SK-N-SH (cell line): ENCODE measurements at regions not wholly inside any gene's neighbourhood (a gene's known extent, or its start where the extent isn't known, plus 50 kb on each side); places are given as distances from the start of the nearest gene placed in this dataset.

Source experiments
- CTCF ChIA-PET: fragments of 300-600, 350-600 bp; formaldehyde crosslinking; extraction: SDS; loops from one replicate; lab custom pipeline; 2021; lab: Yijun Ruan, JAX
- POLR2A ChIA-PET: fragments of 350-600 bp; sonication (Branson Sonifier 250); formaldehyde crosslinking; extraction: SDS; loops from one replicate; lab custom pipeline; 2020; ENCODE audit warnings: antibody characterized with exemption, inconsistent platforms; lab: Yijun Ruan, JAX
- DNase-seq: peaks from one replicate; pipeline ENCODE4 v3.0.0; 2012
- H2AFZ ChIP-seq: fragments of 200-600 bp; sonication (generic); 2 replicates; pipeline ENCODE4 v1.8.1; 2016; ENCODE audit warnings: antibody characterized with exemption, mild to moderate bottlenecking, low read depth
- H3F3A ChIP-seq: fragments of 200-600 bp; sonication (generic); replicated peaks from 2 replicates; pipeline ENCODE3; 2016; ENCODE audit warnings: antibody characterized with exemption, mild to moderate bottlenecking; ENCODE audit not compliant: insufficient read depth
- H3K27ac ChIP-seq, 2 experiments: fragments of 200-500 bp in 1 of 2; fragments of 200-600 bp in 1 of 2; sonication (Bioruptor generic) in 1 of 2; sonication (generic), shearing (Covaris generic) in 1 of 2; 2 replicates each; pipeline versions ENCODE4 v1.5.1 to v1.6.1; 2014 to 2016; ENCODE audit warnings: low read depth in 2 of 2, inconsistent platforms in 1 of 2, low read length in 1 of 2, mild to moderate bottlenecking in 1 of 2, mixed read lengths in 1 of 2
- H3K27me3 ChIP-seq: fragments of 200-600 bp; sonication (generic), shearing (Covaris generic); 2 replicates; pipeline ENCODE4 v1.6.1; 2016; ENCODE audit warnings: mixed run types; ENCODE audit not compliant: insufficient read depth
- H3K36me3 ChIP-seq, 2 experiments: fragments of 200-500 bp in 1 of 2; fragments of 200-600 bp in 1 of 2; sonication (Bioruptor generic) in 1 of 2; sonication (generic) in 1 of 2; replicated peaks in 1 of 2; 2 replicates each; pipeline versions ENCODE3 to v1.5.1; 2014 to 2016; ENCODE audit warnings: low read length in 1 of 2, mild to moderate bottlenecking in 1 of 2; ENCODE audit not compliant: insufficient read depth in 2 of 2, control insufficient read depth in 1 of 2
- H3K4me1 ChIP-seq, 2 experiments: fragments of 200-500 bp in 1 of 2; fragments of 200-600 bp in 1 of 2; sonication (Bioruptor generic) in 1 of 2; sonication (generic), shearing (Covaris generic) in 1 of 2; 2 replicates each; pipeline versions ENCODE4 v1.5.1 to v1.6.1; 2014 to 2016; ENCODE audit warnings: low read depth in 1 of 2, low read length in 1 of 2, mixed run types in 1 of 2; ENCODE audit not compliant: insufficient read depth in 2 of 2, control insufficient read depth in 1 of 2
- H3K4me2 ChIP-seq: fragments of 200-600 bp; sonication (generic), shearing (Covaris generic); 2 replicates; pipeline ENCODE4 v1.6.1; 2017; ENCODE audit warnings: mixed run types
- H3K4me3 ChIP-seq, 2 experiments: fragments of 200-500 bp in 1 of 2; fragments of 200-600 bp in 1 of 2; sonication (Bioruptor generic) in 1 of 2; sonication (generic), shearing (Covaris generic) in 1 of 2; 2 replicates each; pipeline versions ENCODE4 v1.5.1 to v1.8.1; 2014 to 2016; ENCODE audit warnings: low read depth in 2 of 2, inconsistent platforms in 1 of 2, low read length in 1 of 2, mild to moderate bottlenecking in 1 of 2, mixed read lengths in 1 of 2, moderate library complexity in 1 of 2
- H3K79me2 ChIP-seq: fragments of 200-600 bp; sonication (generic); 2 replicates; pipeline ENCODE4 v1.8.1; 2017; ENCODE audit warnings: mild to moderate bottlenecking; ENCODE audit not compliant: insufficient read depth
- H3K9ac ChIP-seq: fragments of 200-600 bp; sonication (generic); 2 replicates; pipeline ENCODE4 v1.6.1; 2017; ENCODE audit warnings: mixed run types
- H3K9me2 ChIP-seq: fragments of 200-600 bp; sonication (generic); 2 replicates; pipeline ENCODE4 v1.6.1; 2017; ENCODE audit warnings: mixed run types
- H3K9me3 ChIP-seq: fragments of 200-600 bp; sonication (generic); 2 replicates; pipeline ENCODE4 v1.6.1; 2017; ENCODE audit warnings: mixed run types, mild to moderate bottlenecking, moderate library complexity
- H4K20me1 ChIP-seq: fragments of 200-600 bp; sonication (generic); 2 replicates; pipeline ENCODE4 v1.6.1; 2017; ENCODE audit warnings: mild to moderate bottlenecking, mixed run types; ENCODE audit not compliant: insufficient read depth
- CHD2 ChIP-seq: fragments of 150-350 bp; IDR thresholded peaks from 2 replicates; pipeline ENCODE4 v1.6.1; 2018; ENCODE audit warnings: low read length; ENCODE audit not compliant: partially characterized antibody
- CTCF ChIP-seq: fragments of 200-600 bp; sonication (generic); IDR thresholded peaks from 2 replicates; pipeline ENCODE4 v1.6.1; 2017; ENCODE audit warnings: antibody characterized with exemption, mild to moderate bottlenecking, moderate library complexity
- ELF1 ChIP-seq: IDR thresholded peaks from 2 replicates; pipeline ENCODE4 v1.4.0; 2012
- GABPA ChIP-seq: IDR thresholded peaks from 2 replicates; pipeline ENCODE4 v1.4.0; 2012; ENCODE audit warnings: low read depth, mild to moderate bottlenecking
- MEF2A ChIP-seq: IDR thresholded peaks from 2 replicates; pipeline ENCODE4 v1.4.0; 2012; ENCODE audit warnings: low read depth, borderline replicate concordance
- NFIC ChIP-seq: IDR thresholded peaks from 2 replicates; pipeline ENCODE4 v1.4.0; 2012; ENCODE audit warnings: borderline replicate concordance
- NRF1 ChIP-seq: IDR thresholded peaks from 2 replicates; pipeline ENCODE4 v1.6.1; 2012; ENCODE audit warnings: low read depth, mild to moderate bottlenecking, low read length
- POLR2AphosphoS5 ChIP-seq: IDR thresholded peaks from 2 replicates; pipeline ENCODE4 v1.6.1; 2012; ENCODE audit warnings: low read depth, low read length
- RAD21 ChIP-seq: IDR thresholded peaks from 2 replicates; pipeline ENCODE4 v1.6.1; 2012; ENCODE audit warnings: mild to moderate bottlenecking, low read length
- REST ChIP-seq: IDR thresholded peaks from 2 replicates; pipeline ENCODE4 v1.6.1; 2012; ENCODE audit warnings: mild to moderate bottlenecking, low read depth, low read length, moderate library complexity
- SMC3 ChIP-seq: IDR thresholded peaks from 2 replicates; pipeline ENCODE4 v1.6.1; 2012; ENCODE audit warnings: low read depth, low read length, improper control_type of control experiment
- YY1 ChIP-seq: IDR thresholded peaks from 2 replicates; pipeline ENCODE4 v1.4.0; 2012; ENCODE audit warnings: low read depth, mild to moderate bottlenecking
- WGBS: methylation state at CpG from one replicate; pipeline ENCODE4 v1.1.6; 2017; ENCODE audit warnings: low lambda C conversion rate; 5-methylcytosine and 5-hydroxymethylcytosine counted together
- TF ChIP-seq, protein P1 (sequence below): IDR thresholded peaks from 2 replicates; pipeline ENCODE4 v1.4.0; 2012; ENCODE audit warnings: low read depth, borderline replicate concordance
- TF ChIP-seq, protein P2 (sequence below): fragments of 150-350 bp; IDR thresholded peaks from 2 replicates; pipeline ENCODE4 v1.6.1; 2017; ENCODE audit warnings: antibody characterized with exemption, low read length, low read depth, borderline replicate concordance

DNA sequence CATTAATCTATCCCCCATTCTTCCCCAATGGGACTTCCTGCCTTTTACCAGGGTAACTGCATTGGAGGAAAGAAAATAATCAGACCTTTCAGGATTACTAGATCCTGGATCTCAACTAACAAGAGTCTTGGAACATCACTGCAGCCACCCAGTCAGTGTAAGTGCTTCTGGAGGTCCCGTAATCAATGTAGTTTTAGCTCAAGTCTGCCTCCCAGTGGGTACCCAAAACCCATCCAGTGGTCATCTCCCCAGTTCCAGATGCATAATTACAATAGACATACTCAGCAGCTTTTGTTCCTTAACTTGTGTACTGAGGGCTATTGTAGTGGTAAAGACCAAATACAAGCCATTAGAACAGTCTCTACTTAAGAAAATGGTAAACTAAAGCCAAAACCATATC lies 319.1 kb downstream of the GPATCH2 start:
- Histone ChIP-seq H3K9me3 (no peaks in the 10 kb centered on the region), H3K9ac (no peak overlapping the region), H4K20me1 (no peaks in the 10 kb centered on the region), H3K36me3 (no peaks in the 10 kb centered on the region), H3K4me1 (no peaks in the 10 kb centered on the region), H3K27ac (no peak overlapping the region), H2AFZ (no peak overlapping the region), H3K4me3 (no peak overlapping the region), H3K9me2 (no peaks in the 10 kb centered on the region), H3K4me2 (no peak overlapping the region), H3F3A (no peaks in the 10 kb centered on the region), H3K79me2 (no peaks in the 10 kb centered on the region), H3K27me3 (no peaks in the 10 kb centered on the region)
- peak; percentile 9 for DNase-seq
- TF ChIP-seq, protein P1, sequence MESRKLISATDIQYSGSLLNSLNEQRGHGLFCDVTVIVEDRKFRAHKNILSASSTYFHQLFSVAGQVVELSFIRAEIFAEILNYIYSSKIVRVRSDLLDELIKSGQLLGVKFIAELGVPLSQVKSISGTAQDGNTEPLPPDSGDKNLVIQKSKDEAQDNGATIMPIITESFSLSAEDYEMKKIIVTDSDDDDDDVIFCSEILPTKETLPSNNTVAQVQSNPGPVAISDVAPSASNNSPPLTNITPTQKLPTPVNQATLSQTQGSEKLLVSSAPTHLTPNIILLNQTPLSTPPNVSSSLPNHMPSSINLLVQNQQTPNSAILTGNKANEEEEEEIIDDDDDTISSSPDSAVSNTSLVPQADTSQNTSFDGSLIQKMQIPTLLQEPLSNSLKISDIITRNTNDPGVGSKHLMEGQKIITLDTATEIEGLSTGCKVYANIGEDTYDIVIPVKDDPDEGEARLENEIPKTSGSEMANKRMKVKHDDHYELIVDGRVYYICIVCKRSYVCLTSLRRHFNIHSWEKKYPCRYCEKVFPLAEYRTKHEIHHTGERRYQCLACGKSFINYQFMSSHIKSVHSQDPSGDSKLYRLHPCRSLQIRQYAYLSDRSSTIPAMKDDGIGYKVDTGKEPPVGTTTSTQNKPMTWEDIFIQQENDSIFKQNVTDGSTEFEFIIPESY = no peak
- TF ChIP-seq RAD21 = peak; percentile 61
- TF ChIP-seq, protein P2, sequence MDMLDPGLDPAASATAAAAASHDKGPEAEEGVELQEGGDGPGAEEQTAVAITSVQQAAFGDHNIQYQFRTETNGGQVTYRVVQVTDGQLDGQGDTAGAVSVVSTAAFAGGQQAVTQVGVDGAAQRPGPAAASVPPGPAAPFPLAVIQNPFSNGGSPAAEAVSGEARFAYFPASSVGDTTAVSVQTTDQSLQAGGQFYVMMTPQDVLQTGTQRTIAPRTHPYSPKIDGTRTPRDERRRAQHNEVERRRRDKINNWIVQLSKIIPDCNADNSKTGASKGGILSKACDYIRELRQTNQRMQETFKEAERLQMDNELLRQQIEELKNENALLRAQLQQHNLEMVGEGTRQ = no peak
- no peak for TF ChIP-seq NRF1
- TF ChIP-seq CTCF = peak; percentile 44
- TF ChIP-seq SMC3 = peak; percentile 54
- POLR2A ChIA-PET = no interaction called here
- 17% methylated on average over 1 of the region's 1 CpG for WGBS
- CTCF ChIA-PET = interaction anchor here (1.4 kb wide), 1 partner anchor 562 kb away, joined by 4 read pairs; no protein-coding TSS in a partner anchor

GRCh38 chr1:217311269-217311668 lies 319.6 kb downstream of the GPATCH2 start:
- Histone ChIP-seq H3K4me3 (no peak overlapping the region), H3K9me3 (no peaks in the 10 kb centered on the region), H3K27me3 (no peaks in the 10 kb centered on the region), H3K4me1 (no peaks in the 10 kb centered on the region), H3K9ac (no peak overlapping the region), H4K20me1 (no peaks in the 10 kb centered on the region), H3K9me2 (no peaks in the 10 kb centered on the region)
- no peak for DNase-seq
- CTCF ChIA-PET = no interaction called here
- TF ChIP-seq, protein P2 = no peak
- TF ChIP-seq NFIC (no peak), MEF2A (no peak), CHD2 (no peak), GABPA (no peak), SMC3 (no peak), POLR2AphosphoS5 (no peak), REST (no peak), YY1 (no peak), ELF1 (no peak)
- TF ChIP-seq, all 33 proteins: peak for 0
- Histone ChIP-seq H3K79me2 (no peaks in the 10 kb centered on the region), H3F3A (no peaks in the 10 kb centered on the region), H3K36me3 (no peaks in the 10 kb centered on the region), H2AFZ (no peak overlapping the region), H3K4me2 (no peak overlapping the region), H3K27ac (no peak overlapping the region)
- 71% methylated on average over 2 of the region's 2 CpGs for WGBS
- POLR2A ChIA-PET = no interaction called here
